ENCODE measurements at regions not wholly inside any gene's neighbourhood (a gene's known extent, or its start where the extent isn't known, plus 50 kb on each side); places are given as distances from the start of the nearest gene placed in this dataset.

DNA sequence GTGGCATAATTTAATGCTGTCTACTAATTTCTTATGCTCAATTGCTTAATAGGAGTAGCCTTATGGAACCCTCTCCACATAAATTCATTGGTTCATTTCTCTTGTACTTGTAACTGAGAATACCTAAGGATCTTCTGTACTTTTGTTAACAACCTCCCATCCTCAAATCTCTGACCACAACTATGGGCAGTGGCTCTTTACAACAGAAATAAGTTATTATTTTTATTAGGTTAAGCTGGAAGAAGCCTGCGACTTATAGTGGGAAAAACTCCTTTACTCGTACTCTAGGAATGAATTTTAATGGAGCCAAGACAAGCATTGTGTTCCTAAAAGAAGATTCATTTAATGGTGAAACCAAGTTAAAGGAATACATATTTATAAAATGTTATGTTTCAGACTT is 337.1 kb upstream of the CTSO start:
- TF ChIP-seq, protein P1, sequence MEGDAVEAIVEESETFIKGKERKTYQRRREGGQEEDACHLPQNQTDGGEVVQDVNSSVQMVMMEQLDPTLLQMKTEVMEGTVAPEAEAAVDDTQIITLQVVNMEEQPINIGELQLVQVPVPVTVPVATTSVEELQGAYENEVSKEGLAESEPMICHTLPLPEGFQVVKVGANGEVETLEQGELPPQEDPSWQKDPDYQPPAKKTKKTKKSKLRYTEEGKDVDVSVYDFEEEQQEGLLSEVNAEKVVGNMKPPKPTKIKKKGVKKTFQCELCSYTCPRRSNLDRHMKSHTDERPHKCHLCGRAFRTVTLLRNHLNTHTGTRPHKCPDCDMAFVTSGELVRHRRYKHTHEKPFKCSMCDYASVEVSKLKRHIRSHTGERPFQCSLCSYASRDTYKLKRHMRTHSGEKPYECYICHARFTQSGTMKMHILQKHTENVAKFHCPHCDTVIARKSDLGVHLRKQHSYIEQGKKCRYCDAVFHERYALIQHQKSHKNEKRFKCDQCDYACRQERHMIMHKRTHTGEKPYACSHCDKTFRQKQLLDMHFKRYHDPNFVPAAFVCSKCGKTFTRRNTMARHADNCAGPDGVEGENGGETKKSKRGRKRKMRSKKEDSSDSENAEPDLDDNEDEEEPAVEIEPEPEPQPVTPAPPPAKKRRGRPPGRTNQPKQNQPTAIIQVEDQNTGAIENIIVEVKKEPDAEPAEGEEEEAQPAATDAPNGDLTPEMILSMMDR (IDR thresholded peaks at IDR 0.05): no peak
- no peak for TF ChIP-seq POLR2A (IDR thresholded peaks at IDR 0.05)

Data from body of pancreas (tissue), 4 donors.